H1 (cell line): ENCODE measurements at regions not wholly inside any gene's neighbourhood (a gene's known extent, or its start where the extent isn't known, plus 50 kb on each side); places are given as distances from the start of the nearest gene placed in this dataset.

Experiments used
- ASH2L ChIP-seq: fragments of 200-600, 300-600 bp; sonication (generic); IDR thresholded peaks from one replicate; pipeline ENCODE4 v1.7.1; 2017; ENCODE audit warnings: low read length
- CEBPB ChIP-seq: IDR thresholded peaks from 2 replicates; pipeline ENCODE4 v1.6.1; 2012; ENCODE audit warnings: low read depth, low read length
- KDM1A ChIP-seq: fragments of 200-600, 300-600 bp; sonication (generic); IDR thresholded peaks from 2 replicates; pipeline ENCODE4 v1.7.1; 2016; ENCODE audit warnings: mild to moderate bottlenecking, low read length, borderline replicate concordance
- TEAD4 ChIP-seq: IDR thresholded peaks from 2 replicates; pipeline ENCODE4 v1.6.1; 2012; ENCODE audit warnings: low read depth, low read length, inconsistent platforms, mixed read lengths
- TF ChIP-seq, protein P1 (sequence below): fragments of 300-600 bp; sonication (generic); IDR thresholded peaks from 2 replicates; pipeline ENCODE4 v1.7.1; 2012; ENCODE audit warnings: low read length, moderate library complexity, mild to moderate bottlenecking, inconsistent platforms; ENCODE audit not compliant: insufficient replicate concordance

DNA sequence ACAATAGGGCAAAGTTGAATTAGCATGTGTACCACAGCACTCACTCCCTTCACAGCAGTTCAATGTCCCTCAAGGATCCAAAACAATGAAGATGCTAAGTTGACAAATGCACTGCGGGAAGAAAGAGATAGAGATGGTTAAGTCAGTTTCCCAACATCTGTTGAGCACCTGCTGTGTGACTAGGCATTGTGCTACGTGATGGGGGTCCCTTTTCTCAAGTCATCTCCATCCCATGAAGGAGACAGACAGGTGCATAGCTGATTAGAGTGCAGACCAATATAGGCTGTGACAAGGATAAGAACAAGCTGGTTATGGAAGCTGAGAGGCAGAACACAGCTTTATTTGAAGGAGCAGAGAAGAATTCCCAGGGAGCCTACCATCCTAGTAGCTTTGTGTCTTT is 114.2 kb downstream of the HAPSTR1 start (continued):
- TF ChIP-seq, protein P1, sequence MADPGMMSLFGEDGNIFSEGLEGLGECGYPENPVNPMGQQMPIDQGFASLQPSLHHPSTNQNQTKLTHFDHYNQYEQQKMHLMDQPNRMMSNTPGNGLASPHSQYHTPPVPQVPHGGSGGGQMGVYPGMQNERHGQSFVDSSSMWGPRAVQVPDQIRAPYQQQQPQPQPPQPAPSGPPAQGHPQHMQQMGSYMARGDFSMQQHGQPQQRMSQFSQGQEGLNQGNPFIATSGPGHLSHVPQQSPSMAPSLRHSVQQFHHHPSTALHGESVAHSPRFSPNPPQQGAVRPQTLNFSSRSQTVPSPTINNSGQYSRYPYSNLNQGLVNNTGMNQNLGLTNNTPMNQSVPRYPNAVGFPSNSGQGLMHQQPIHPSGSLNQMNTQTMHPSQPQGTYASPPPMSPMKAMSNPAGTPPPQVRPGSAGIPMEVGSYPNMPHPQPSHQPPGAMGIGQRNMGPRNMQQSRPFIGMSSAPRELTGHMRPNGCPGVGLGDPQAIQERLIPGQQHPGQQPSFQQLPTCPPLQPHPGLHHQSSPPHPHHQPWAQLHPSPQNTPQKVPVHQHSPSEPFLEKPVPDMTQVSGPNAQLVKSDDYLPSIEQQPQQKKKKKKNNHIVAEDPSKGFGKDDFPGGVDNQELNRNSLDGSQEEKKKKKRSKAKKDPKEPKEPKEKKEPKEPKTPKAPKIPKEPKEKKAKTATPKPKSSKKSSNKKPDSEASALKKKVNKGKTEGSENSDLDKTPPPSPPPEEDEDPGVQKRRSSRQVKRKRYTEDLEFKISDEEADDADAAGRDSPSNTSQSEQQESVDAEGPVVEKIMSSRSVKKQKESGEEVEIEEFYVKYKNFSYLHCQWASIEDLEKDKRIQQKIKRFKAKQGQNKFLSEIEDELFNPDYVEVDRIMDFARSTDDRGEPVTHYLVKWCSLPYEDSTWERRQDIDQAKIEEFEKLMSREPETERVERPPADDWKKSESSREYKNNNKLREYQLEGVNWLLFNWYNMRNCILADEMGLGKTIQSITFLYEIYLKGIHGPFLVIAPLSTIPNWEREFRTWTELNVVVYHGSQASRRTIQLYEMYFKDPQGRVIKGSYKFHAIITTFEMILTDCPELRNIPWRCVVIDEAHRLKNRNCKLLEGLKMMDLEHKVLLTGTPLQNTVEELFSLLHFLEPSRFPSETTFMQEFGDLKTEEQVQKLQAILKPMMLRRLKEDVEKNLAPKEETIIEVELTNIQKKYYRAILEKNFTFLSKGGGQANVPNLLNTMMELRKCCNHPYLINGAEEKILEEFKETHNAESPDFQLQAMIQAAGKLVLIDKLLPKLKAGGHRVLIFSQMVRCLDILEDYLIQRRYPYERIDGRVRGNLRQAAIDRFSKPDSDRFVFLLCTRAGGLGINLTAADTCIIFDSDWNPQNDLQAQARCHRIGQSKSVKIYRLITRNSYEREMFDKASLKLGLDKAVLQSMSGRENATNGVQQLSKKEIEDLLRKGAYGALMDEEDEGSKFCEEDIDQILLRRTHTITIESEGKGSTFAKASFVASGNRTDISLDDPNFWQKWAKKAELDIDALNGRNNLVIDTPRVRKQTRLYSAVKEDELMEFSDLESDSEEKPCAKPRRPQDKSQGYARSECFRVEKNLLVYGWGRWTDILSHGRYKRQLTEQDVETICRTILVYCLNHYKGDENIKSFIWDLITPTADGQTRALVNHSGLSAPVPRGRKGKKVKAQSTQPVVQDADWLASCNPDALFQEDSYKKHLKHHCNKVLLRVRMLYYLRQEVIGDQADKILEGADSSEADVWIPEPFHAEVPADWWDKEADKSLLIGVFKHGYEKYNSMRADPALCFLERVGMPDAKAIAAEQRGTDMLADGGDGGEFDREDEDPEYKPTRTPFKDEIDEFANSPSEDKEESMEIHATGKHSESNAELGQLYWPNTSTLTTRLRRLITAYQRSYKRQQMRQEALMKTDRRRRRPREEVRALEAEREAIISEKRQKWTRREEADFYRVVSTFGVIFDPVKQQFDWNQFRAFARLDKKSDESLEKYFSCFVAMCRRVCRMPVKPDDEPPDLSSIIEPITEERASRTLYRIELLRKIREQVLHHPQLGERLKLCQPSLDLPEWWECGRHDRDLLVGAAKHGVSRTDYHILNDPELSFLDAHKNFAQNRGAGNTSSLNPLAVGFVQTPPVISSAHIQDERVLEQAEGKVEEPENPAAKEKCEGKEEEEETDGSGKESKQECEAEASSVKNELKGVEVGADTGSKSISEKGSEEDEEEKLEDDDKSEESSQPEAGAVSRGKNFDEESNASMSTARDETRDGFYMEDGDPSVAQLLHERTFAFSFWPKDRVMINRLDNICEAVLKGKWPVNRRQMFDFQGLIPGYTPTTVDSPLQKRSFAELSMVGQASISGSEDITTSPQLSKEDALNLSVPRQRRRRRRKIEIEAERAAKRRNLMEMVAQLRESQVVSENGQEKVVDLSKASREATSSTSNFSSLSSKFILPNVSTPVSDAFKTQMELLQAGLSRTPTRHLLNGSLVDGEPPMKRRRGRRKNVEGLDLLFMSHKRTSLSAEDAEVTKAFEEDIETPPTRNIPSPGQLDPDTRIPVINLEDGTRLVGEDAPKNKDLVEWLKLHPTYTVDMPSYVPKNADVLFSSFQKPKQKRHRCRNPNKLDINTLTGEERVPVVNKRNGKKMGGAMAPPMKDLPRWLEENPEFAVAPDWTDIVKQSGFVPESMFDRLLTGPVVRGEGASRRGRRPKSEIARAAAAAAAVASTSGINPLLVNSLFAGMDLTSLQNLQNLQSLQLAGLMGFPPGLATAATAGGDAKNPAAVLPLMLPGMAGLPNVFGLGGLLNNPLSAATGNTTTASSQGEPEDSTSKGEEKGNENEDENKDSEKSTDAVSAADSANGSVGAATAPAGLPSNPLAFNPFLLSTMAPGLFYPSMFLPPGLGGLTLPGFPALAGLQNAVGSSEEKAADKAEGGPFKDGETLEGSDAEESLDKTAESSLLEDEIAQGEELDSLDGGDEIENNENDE: no peak
- no peak for TF ChIP-seq CEBPB
- TF ChIP-seq TEAD4: no peak
- TF ChIP-seq KDM1A: no peak
- TF ChIP-seq ASH2L: no peak
- TF ChIP-seq, all 59 proteins: peak for 0
